Astrocyte (in vitro differentiated cells and primary cell): ENCODE measurements at regions not wholly inside any gene's neighbourhood (a gene's known extent, or its start where the extent isn't known, plus 50 kb on each side); places are given as distances from the start of the nearest gene placed in this dataset.

Experiments used
- DNase-seq: peaks from one replicate; pipeline ENCODE4 v3.0.0-alpha.2; 2010; ENCODE audit warnings: low read depth
- FAIRE-seq: peaks from 2 replicates; lab custom pipeline; 2011; peaks lifted over from hg19 to GRCh38; lab: Jason Lieb, UNC
- H2AFZ ChIP-seq: 2 replicates; pipeline ENCODE4 v1.6.0; 2012; ENCODE audit warnings: low read depth, low read length, inconsistent platforms
- H3K27ac ChIP-seq: 2 replicates; pipeline ENCODE4 v1.5.1; 2011; ENCODE audit warnings: low read depth, low read length, inconsistent platforms
- H3K27me3 ChIP-seq: 2 replicates; pipeline ENCODE4 v1.6.0; 2011; ENCODE audit warnings: low read length, inconsistent platforms; ENCODE audit not compliant: insufficient read depth
- H3K36me3 ChIP-seq: 2 replicates; pipeline ENCODE4 v1.5.1; 2011; ENCODE audit warnings: low read length, inconsistent platforms; ENCODE audit not compliant: insufficient read depth
- H3K4me1 ChIP-seq: 2 replicates; pipeline ENCODE4 v1.5.1; 2011; ENCODE audit warnings: low read length, inconsistent platforms; ENCODE audit not compliant: insufficient read depth
- H3K4me2 ChIP-seq: 2 replicates; pipeline ENCODE4 v1.6.0; 2012; ENCODE audit warnings: low read length, inconsistent platforms
- H3K4me3 ChIP-seq: 2 replicates; pipeline ENCODE4 v1.5.1; 2011; ENCODE audit warnings: low read depth, mild to moderate bottlenecking, low read length, inconsistent platforms; ENCODE audit not compliant: insufficient read depth
- H3K79me2 ChIP-seq: 2 replicates; pipeline ENCODE4 v1.6.0; 2012; ENCODE audit warnings: mild to moderate bottlenecking, low read length, inconsistent platforms; ENCODE audit not compliant: insufficient read depth
- H3K9ac ChIP-seq: 2 replicates; pipeline ENCODE4 v1.6.0; 2012; ENCODE audit warnings: mild to moderate bottlenecking, low read length, inconsistent platforms
- H3K9me3 ChIP-seq: 2 replicates; pipeline ENCODE4 v1.5.1; 2012; ENCODE audit warnings: low read depth, mild to moderate bottlenecking, low read length, inconsistent platforms; ENCODE audit not compliant: insufficient read depth
- H4K20me1 ChIP-seq: 2 replicates; pipeline ENCODE4 v1.6.0; 2012; ENCODE audit warnings: low read length, inconsistent platforms; ENCODE audit not compliant: insufficient read depth
- H3K27ac Mint-ChIP-seq: one replicate; pipeline ENCODE4 v1.8.0; 2021; ENCODE audit warnings: mild to moderate bottlenecking, mixed read lengths; ENCODE audit not compliant: unreplicated experiment
- H3K27me3 Mint-ChIP-seq: one replicate; pipeline ENCODE4 v1.8.0; 2021; ENCODE audit warnings: low read depth, mixed read lengths; ENCODE audit not compliant: unreplicated experiment
- H3K36me3 Mint-ChIP-seq: one replicate; pipeline ENCODE4 v1.8.0; 2021; ENCODE audit warnings: low read depth, mixed read lengths; ENCODE audit not compliant: unreplicated experiment
- H3K4me1 Mint-ChIP-seq: one replicate; pipeline ENCODE4 v1.8.0; 2021; ENCODE audit warnings: low read depth, mixed read lengths; ENCODE audit not compliant: unreplicated experiment
- H3K4me3 Mint-ChIP-seq: one replicate; pipeline ENCODE4 v1.8.0; 2021; ENCODE audit warnings: mild to moderate bottlenecking, moderate library complexity, mixed read lengths; ENCODE audit not compliant: unreplicated experiment
- H3K9me3 Mint-ChIP-seq: one replicate; pipeline ENCODE4 v1.8.0; 2021; ENCODE audit warnings: mild to moderate bottlenecking, mixed read lengths; ENCODE audit not compliant: unreplicated experiment
- EZH2 ChIP-seq: IDR thresholded peaks from 2 replicates; pipeline ENCODE4 v1.6.1; 2012; ENCODE audit warnings: mild to moderate bottlenecking, low read length, inconsistent platforms; ENCODE audit not compliant: insufficient read depth
- TF ChIP-seq, protein P1 (sequence below): IDR thresholded peaks from 2 replicates; pipeline ENCODE4 v1.5.1; 2011; ENCODE audit warnings: low read depth, mild to moderate bottlenecking, inconsistent platforms, low read length, moderate library complexity; ENCODE audit not compliant: insufficient read depth

GRCh38 chr12:102763471-102763870 lies 153.6 kb downstream of the PAH start:
- H3K27ac ChIP-seq = no peak overlapping the region
- Mint-ChIP-seq H3K36me3 (no peaks in the 10 kb centered on the region), H3K4me1 (no peaks in the 10 kb centered on the region), H3K27ac (no peak overlapping the region), H3K4me3 (no peak overlapping the region), H3K27me3 (peaks cover 10% of the 10 kb centered on the region), H3K9me3 (no peaks in the 10 kb centered on the region)
- DNase-seq = no peak
- TF ChIP-seq EZH2 = no peak
- TF ChIP-seq, protein P1, sequence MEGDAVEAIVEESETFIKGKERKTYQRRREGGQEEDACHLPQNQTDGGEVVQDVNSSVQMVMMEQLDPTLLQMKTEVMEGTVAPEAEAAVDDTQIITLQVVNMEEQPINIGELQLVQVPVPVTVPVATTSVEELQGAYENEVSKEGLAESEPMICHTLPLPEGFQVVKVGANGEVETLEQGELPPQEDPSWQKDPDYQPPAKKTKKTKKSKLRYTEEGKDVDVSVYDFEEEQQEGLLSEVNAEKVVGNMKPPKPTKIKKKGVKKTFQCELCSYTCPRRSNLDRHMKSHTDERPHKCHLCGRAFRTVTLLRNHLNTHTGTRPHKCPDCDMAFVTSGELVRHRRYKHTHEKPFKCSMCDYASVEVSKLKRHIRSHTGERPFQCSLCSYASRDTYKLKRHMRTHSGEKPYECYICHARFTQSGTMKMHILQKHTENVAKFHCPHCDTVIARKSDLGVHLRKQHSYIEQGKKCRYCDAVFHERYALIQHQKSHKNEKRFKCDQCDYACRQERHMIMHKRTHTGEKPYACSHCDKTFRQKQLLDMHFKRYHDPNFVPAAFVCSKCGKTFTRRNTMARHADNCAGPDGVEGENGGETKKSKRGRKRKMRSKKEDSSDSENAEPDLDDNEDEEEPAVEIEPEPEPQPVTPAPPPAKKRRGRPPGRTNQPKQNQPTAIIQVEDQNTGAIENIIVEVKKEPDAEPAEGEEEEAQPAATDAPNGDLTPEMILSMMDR = no peak
- no peak overlapping the region for H2AFZ ChIP-seq
- H3K79me2 ChIP-seq = no peaks in the 10 kb centered on the region
- H3K4me1 ChIP-seq = no peaks in the 10 kb centered on the region
- H3K4me3 ChIP-seq = no peak overlapping the region
- no peaks in the 10 kb centered on the region for H3K9me3 ChIP-seq
- no peaks in the 10 kb centered on the region for H4K20me1 ChIP-seq
- H3K9ac ChIP-seq = no peak overlapping the region
- no peak for FAIRE-seq
- H3K4me2 ChIP-seq = no peak overlapping the region
- H3K36me3 ChIP-seq = no peaks in the 10 kb centered on the region
- no peaks in the 10 kb centered on the region for H3K27me3 ChIP-seq

- Histone ChIP-seq H3K4me1 (no peaks in the 10 kb centered on the region), H3K9me3 (no peaks in the 10 kb centered on the region), H3K4me3 (no peak overlapping the region), H2AFZ (no peak overlapping the region), H3K79me2 (no peaks in the 10 kb centered on the region), H3K27ac (no peak overlapping the region), H3K27me3 (no peaks in the 10 kb centered on the region), H3K36me3 (no peaks in the 10 kb centered on the region), H3K4me2 (no peak overlapping the region), H4K20me1 (no peaks in the 10 kb centered on the region), H3K9ac (no peak overlapping the region)
- no peak overlapping the region for H3K4me3 Mint-ChIP-seq
- no peaks in the 10 kb centered on the region for H3K4me1 Mint-ChIP-seq
- no peak overlapping the region for H3K27ac Mint-ChIP-seq
- FAIRE-seq = no peak
- no peak for TF ChIP-seq EZH2
- TF ChIP-seq, protein P1 = no peak
- peaks cover 12% of the 10 kb centered on the region for H3K27me3 Mint-ChIP-seq
- no peak for DNase-seq
- H3K9me3 Mint-ChIP-seq = no peaks in the 10 kb centered on the region
- no peaks in the 10 kb centered on the region for H3K36me3 Mint-ChIP-seq
Measured at GRCh38 chr12:102763061-102763460, 154.0 kb downstream of the PAH start.

DNA sequence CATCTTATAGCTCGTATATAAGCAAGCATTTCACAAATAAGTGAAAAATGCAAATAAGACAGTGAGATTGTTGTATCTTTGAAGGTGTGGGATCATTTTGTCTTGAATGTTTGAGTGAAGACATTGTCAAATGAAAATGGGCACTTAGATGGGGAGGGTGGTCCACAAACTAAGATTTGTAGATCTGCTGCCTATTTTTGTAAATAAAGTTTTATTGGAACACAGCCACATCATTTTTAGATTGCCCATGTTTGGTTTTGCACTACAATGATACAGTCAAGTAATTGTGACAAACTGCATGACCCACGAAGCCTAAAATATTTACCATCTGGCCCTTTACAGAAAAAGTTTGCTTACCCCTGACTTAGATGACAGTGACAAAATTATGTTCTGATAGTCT lies 156.7 kb downstream of the PAH start:
- no peak overlapping the region for H3K4me3 ChIP-seq
- H3K27ac ChIP-seq = no peak overlapping the region
- no peaks in the 10 kb centered on the region for H3K4me1 ChIP-seq
- H3K9ac ChIP-seq = no peak overlapping the region
- no peak for DNase-seq
- no peak overlapping the region for H3K4me2 ChIP-seq
- no peak for FAIRE-seq
- Mint-ChIP-seq H3K4me3 (no peak overlapping the region), H3K27me3 (peaks cover 2% of the 10 kb centered on the region), H3K9me3 (no peaks in the 10 kb centered on the region), H3K4me1 (peaks cover 2% of the 10 kb centered on the region), H3K36me3 (no peaks in the 10 kb centered on the region), H3K27ac (no peak overlapping the region)
- H3K79me2 ChIP-seq = no peaks in the 10 kb centered on the region
- H3K27me3 ChIP-seq = no peaks in the 10 kb centered on the region
- no peaks in the 10 kb centered on the region for H3K36me3 ChIP-seq
- TF ChIP-seq, protein P1 = no peak
- TF ChIP-seq EZH2 = no peak
- H4K20me1 ChIP-seq = no peaks in the 10 kb centered on the region
- no peak overlapping the region for H2AFZ ChIP-seq
- no peaks in the 10 kb centered on the region for H3K9me3 ChIP-seq
